Loucy (cell line): ENCODE measurements at regions not wholly inside any gene's neighbourhood (a gene's known extent, or its start where the extent isn't known, plus 50 kb on each side); places are given as distances from the start of the nearest gene placed in this dataset.

Experiments
- H2AFZ ChIP-seq: fragments of 200-600 bp; sonication (generic); 2 replicates; pipeline ENCODE4 v1.6.0; 2016; ENCODE audit warnings: antibody characterized with exemption, mild to moderate bottlenecking, low read length, moderate library complexity
- H3F3A ChIP-seq: fragments of 200-600 bp; 2 replicates; pipeline ENCODE4 v1.6.0; 2016; ENCODE audit warnings: antibody characterized with exemption, low read depth, mild to moderate bottlenecking
- H3K27me3 ChIP-seq: fragments of 200-600 bp; sonication (generic); 2 replicates; pipeline ENCODE4 v1.6.1; 2014; ENCODE audit warnings: low read length, mild to moderate bottlenecking; ENCODE audit not compliant: insufficient read depth, poor library complexity, severe bottlenecking
- H3K36me3 ChIP-seq: fragments of 200-600 bp; sonication (generic); 2 replicates; pipeline ENCODE4 v1.6.1; 2016; ENCODE audit warnings: low read length; ENCODE audit not compliant: insufficient read depth
- H3K4me1 ChIP-seq: fragments of 200-600 bp; sonication (generic); 2 replicates; pipeline ENCODE4 v1.5.1; 2014; ENCODE audit warnings: low read length, mild to moderate bottlenecking; ENCODE audit not compliant: insufficient read depth, poor library complexity, severe bottlenecking
- H3K4me2 ChIP-seq: fragments of 200-600 bp; sonication (generic); 2 replicates; pipeline ENCODE4 v1.6.0; 2014; ENCODE audit warnings: antibody characterized with exemption, low read length, low read depth, mild to moderate bottlenecking; ENCODE audit not compliant: poor library complexity, severe bottlenecking
- H3K4me3 ChIP-seq: fragments of 200-600 bp; sonication (generic); 2 replicates; pipeline ENCODE4 v1.5.1; 2014; ENCODE audit warnings: low read length, mild to moderate bottlenecking, mixed read lengths; ENCODE audit not compliant: poor library complexity, severe bottlenecking
- H3K79me2 ChIP-seq: fragments of 200-600 bp; sonication (generic); 2 replicates; pipeline ENCODE4 v1.6.1; 2014; ENCODE audit warnings: low read length; ENCODE audit not compliant: insufficient read depth
- H3K9ac ChIP-seq: fragments of 200-600 bp; sonication (generic); 2 replicates; pipeline ENCODE4 v1.6.0; 2014; ENCODE audit warnings: mild to moderate bottlenecking, low read depth, low read length, moderate library complexity; ENCODE audit not compliant: poor library complexity, severe bottlenecking
- H3K9me2 ChIP-seq: fragments of 200-600 bp; sonication (generic); replicated peaks from 2 replicates; pipeline ENCODE4 v1.6.1; 2016; ENCODE audit warnings: low read depth, low read length, mixed read lengths
- H3K9me3 ChIP-seq: fragments of 200-600 bp; sonication (generic); 2 replicates; pipeline ENCODE4 v1.6.1; 2014; ENCODE audit warnings: mild to moderate bottlenecking, antibody characterized with exemption, low read length, low read depth; ENCODE audit not compliant: insufficient read depth
- H4K20me1 ChIP-seq: fragments of 200-600 bp; sonication (generic); 2 replicates; pipeline ENCODE4 v1.6.0; 2014; ENCODE audit warnings: antibody characterized with exemption, low read length, mild to moderate bottlenecking; ENCODE audit not compliant: insufficient read depth, poor library complexity, severe bottlenecking
- CTCF ChIP-seq: fragments of 200-600 bp; sonication (generic); conservative IDR thresholded peaks from 2 replicates; pipeline ENCODE4 v1.5.1; 2014; ENCODE audit warnings: mild to moderate bottlenecking, antibody characterized with exemption, low read length
- EZH2phosphoT487 ChIP-seq: fragments of 200-600 bp; IDR thresholded peaks from 2 replicates; pipeline ENCODE4 v1.6.1; 2018; ENCODE audit warnings: antibody characterized with exemption, mild to moderate bottlenecking, moderate library complexity, borderline replicate concordance

DNA sequence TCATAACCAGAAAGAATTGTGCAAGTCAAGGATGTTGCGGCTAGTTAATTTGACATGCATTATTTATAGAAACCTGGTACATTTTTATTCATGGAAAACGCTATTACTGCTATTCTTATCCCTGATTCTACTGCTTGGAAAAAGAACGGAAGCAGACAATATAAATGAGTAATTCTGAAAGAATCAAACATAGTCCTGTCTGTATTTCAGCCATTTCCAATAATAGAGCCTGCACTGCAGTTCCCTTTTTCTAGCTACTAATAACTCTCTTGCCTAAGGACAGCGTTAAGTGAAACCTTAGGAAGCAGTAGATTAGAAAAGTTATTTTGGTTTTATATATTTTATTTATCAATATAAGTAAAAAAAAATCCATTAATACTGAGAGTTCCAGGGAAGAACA lies 414.9 kb downstream of the CYLC2 start:
- H3K9me3 ChIP-seq, result no peaks in the 10 kb centered on the region
- H2AFZ ChIP-seq, result no peak overlapping the region
- no peaks in the 10 kb centered on the region for H3F3A ChIP-seq
- TF ChIP-seq CTCF (no peak), EZH2phosphoT487 (no peak)
- H3K9ac ChIP-seq, result no peak overlapping the region
- no peak overlapping the region for H3K4me2 ChIP-seq
- no peaks in the 10 kb centered on the region for H3K36me3 ChIP-seq
- H4K20me1 ChIP-seq, result no peaks in the 10 kb centered on the region
- H3K79me2 ChIP-seq, result no peaks in the 10 kb centered on the region
- H3K27me3 ChIP-seq, result no peaks in the 10 kb centered on the region
- no peaks in the 10 kb centered on the region for H3K9me2 ChIP-seq
- H3K4me1 ChIP-seq, result no peaks in the 10 kb centered on the region
- no peak overlapping the region for H3K4me3 ChIP-seq

GRCh38 chr9:103427696-103428095 lies 432.6 kb downstream of the CYLC2 start:
- Histone ChIP-seq H4K20me1 (no peaks in the 10 kb centered on the region), H3F3A (no peaks in the 10 kb centered on the region), H3K79me2 (no peaks in the 10 kb centered on the region), H3K9ac (no peak overlapping the region), H3K4me2 (no peak overlapping the region), H2AFZ (no peak overlapping the region), H3K9me2 (no peaks in the 10 kb centered on the region), H3K36me3 (no peaks in the 10 kb centered on the region), H3K9me3 (no peaks in the 10 kb centered on the region), H3K4me3 (no peak overlapping the region), H3K4me1 (no peaks in the 10 kb centered on the region), H3K27me3 (no peaks in the 10 kb centered on the region)
- TF ChIP-seq CTCF (no peak), EZH2phosphoT487 (no peak)

DNA sequence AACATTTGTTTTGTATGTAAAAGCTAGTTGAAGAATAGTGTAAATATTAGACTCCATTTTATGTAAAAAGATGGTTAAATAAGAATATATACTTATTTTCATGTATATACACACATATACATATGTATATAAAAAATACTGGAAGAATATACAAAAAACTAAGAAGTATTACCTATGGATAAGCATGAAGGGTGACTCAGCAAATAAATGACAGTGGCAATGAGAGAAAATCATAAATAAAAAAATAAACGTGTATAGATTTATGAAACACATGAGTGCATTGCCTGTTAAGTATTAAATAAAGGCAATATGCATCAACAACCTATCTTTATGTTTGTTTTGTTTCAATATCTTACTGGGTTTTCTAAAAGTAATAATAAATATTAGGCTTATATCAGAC lies 435.3 kb downstream of the CYLC2 start:
- Histone ChIP-seq H3K4me1 (no peaks in the 10 kb centered on the region), H3K79me2 (no peaks in the 10 kb centered on the region), H3K9me3 (no peaks in the 10 kb centered on the region), H3K9ac (no peak overlapping the region), H3K27me3 (no peaks in the 10 kb centered on the region), H3K4me3 (no peak overlapping the region), H3F3A (no peaks in the 10 kb centered on the region), H3K36me3 (no peaks in the 10 kb centered on the region), H4K20me1 (no peaks in the 10 kb centered on the region), H3K4me2 (no peak overlapping the region), H3K9me2 (no peaks in the 10 kb centered on the region), H2AFZ (no peak overlapping the region)
- no peak for TF ChIP-seq EZH2phosphoT487

- no peaks in the 10 kb centered on the region for H3K36me3 ChIP-seq
- TF ChIP-seq EZH2phosphoT487 (no peak), CTCF (no peak)
- no peaks in the 10 kb centered on the region for H3F3A ChIP-seq
- no peaks in the 10 kb centered on the region for H3K9me2 ChIP-seq
- H3K4me2 ChIP-seq, result no peak overlapping the region
- no peaks in the 10 kb centered on the region for H3K27me3 ChIP-seq
- H3K4me1 ChIP-seq, result no peaks in the 10 kb centered on the region
- no peaks in the 10 kb centered on the region for H3K79me2 ChIP-seq
- no peak overlapping the region for H3K9ac ChIP-seq
- H2AFZ ChIP-seq, result no peak overlapping the region
- H3K4me3 ChIP-seq, result no peak overlapping the region
- no peaks in the 10 kb centered on the region for H3K9me3 ChIP-seq
- no peaks in the 10 kb centered on the region for H4K20me1 ChIP-seq
Observed at GRCh38 chr9:103431809-103432208, 436.7 kb downstream of the CYLC2 start.
